H9 (cell line): ENCODE measurements at regions not wholly inside any gene's neighbourhood (a gene's known extent, or its start where the extent isn't known, plus 50 kb on each side); places are given as distances from the start of the nearest gene placed in this dataset.

ENCODE experiments used
- DNase-seq: peaks from one replicate; pipeline ENCODE4 v3.0.0-alpha.2; 2017
- H2AFZ ChIP-seq: one replicate; pipeline ENCODE4 v1.6.1; 2013; ENCODE audit warnings: mild to moderate bottlenecking, low read length, control low read depth, moderate library complexity
- H2AK5ac ChIP-seq: 2 replicates; pipeline ENCODE4 v1.6.1; 2013; ENCODE audit warnings: low read length, control low read depth, mixed read lengths; ENCODE audit not compliant: insufficient read length
- H2BK120ac ChIP-seq: one replicate; pipeline ENCODE4 v1.6.1; 2013; ENCODE audit warnings: low read depth, mild to moderate bottlenecking, low read length, control low read depth, inconsistent platforms; ENCODE audit not compliant: poor library complexity, severe bottlenecking
- H2BK12ac ChIP-seq: 2 replicates; pipeline ENCODE4 v1.6.1; 2013; ENCODE audit warnings: low read length, control low read depth, mixed read lengths, low read depth; ENCODE audit not compliant: insufficient read length
- H2BK15ac ChIP-seq: 2 replicates; pipeline ENCODE4 v1.6.1; 2013; ENCODE audit warnings: low read depth, low read length, control low read depth
- H2BK20ac ChIP-seq: one replicate; pipeline ENCODE4 v1.6.1; 2013; ENCODE audit warnings: low read depth, mild to moderate bottlenecking, low read length, control low read depth, inconsistent platforms; ENCODE audit not compliant: poor library complexity, severe bottlenecking
- H2BK5ac ChIP-seq: 2 replicates; pipeline ENCODE4 v1.6.1; 2013; ENCODE audit warnings: low read length, control low read depth, mixed read lengths; ENCODE audit not compliant: insufficient read length
- H3K14ac ChIP-seq: 2 replicates; pipeline ENCODE4 v1.6.1; 2013; ENCODE audit warnings: low read length, control low read depth; ENCODE audit not compliant: insufficient read depth
- H3K18ac ChIP-seq: 2 replicates; pipeline ENCODE4 v1.6.1; 2013; ENCODE audit warnings: low read depth, mild to moderate bottlenecking, mixed read lengths, low read length, control low read depth; ENCODE audit not compliant: insufficient read length
- H3K23ac ChIP-seq: 2 replicates; pipeline ENCODE4 v1.6.1; 2013; ENCODE audit warnings: low read length, control low read depth, mixed read lengths, low read depth; ENCODE audit not compliant: insufficient read length
- H3K23me2 ChIP-seq: 2 replicates; pipeline ENCODE4 v1.6.1; 2013; ENCODE audit warnings: low read depth, mild to moderate bottlenecking, mixed read lengths, low read length, control low read depth; ENCODE audit not compliant: insufficient read length, poor library complexity, severe bottlenecking
- H3K27ac ChIP-seq: 2 replicates; pipeline ENCODE4 v1.5.1; 2013; ENCODE audit warnings: low read length, control low read depth, mixed read lengths, low read depth; ENCODE audit not compliant: insufficient read length
- H3K27me3 ChIP-seq: 2 replicates; pipeline ENCODE4 v1.6.1; 2013; ENCODE audit warnings: low read length, control low read depth, inconsistent platforms; ENCODE audit not compliant: insufficient read depth
- H3K4ac ChIP-seq: 2 replicates; pipeline ENCODE4 v1.6.1; 2013; ENCODE audit warnings: low read depth, mild to moderate bottlenecking, control low read depth, inconsistent platforms, low read length, moderate library complexity
- H3K4me1 ChIP-seq: 2 replicates; pipeline ENCODE4 v1.6.1; 2013; ENCODE audit warnings: low read length, control low read depth, inconsistent platforms; ENCODE audit not compliant: insufficient read depth
- H3K4me2 ChIP-seq: 2 replicates; pipeline ENCODE4 v1.6.1; 2013; ENCODE audit warnings: low read length, control low read depth, mixed read lengths; ENCODE audit not compliant: insufficient read length, insufficient read depth
- H3K56ac ChIP-seq: 2 replicates; pipeline ENCODE4 v1.6.1; 2013; ENCODE audit warnings: low read depth, mild to moderate bottlenecking, mixed read lengths, low read length, control low read depth; ENCODE audit not compliant: insufficient read length
- H3K79me1 ChIP-seq: 2 replicates; pipeline ENCODE4 v1.6.1; 2013; ENCODE audit warnings: low read depth, mild to moderate bottlenecking, moderate library complexity, low read length, control low read depth, inconsistent platforms; ENCODE audit not compliant: insufficient read depth, poor library complexity, severe bottlenecking
- H3K79me2 ChIP-seq: 2 replicates; pipeline ENCODE4 v1.6.1; 2013; ENCODE audit warnings: low read length, control low read depth, inconsistent platforms; ENCODE audit not compliant: insufficient read depth
- H3K9ac ChIP-seq: 2 replicates; pipeline ENCODE4 v1.6.1; 2013; ENCODE audit warnings: low read length, control low read depth, mixed read lengths; ENCODE audit not compliant: insufficient read length; ENCODE audit errors: extremely low read depth
- H3K9me3 ChIP-seq: one replicate; pipeline ENCODE4 v1.6.1; 2013; ENCODE audit warnings: low read depth, low read length, inconsistent platforms; ENCODE audit not compliant: control insufficient read depth
- H3T11ph ChIP-seq: one replicate; pipeline ENCODE4 v1.6.1; 2013; ENCODE audit warnings: mild to moderate bottlenecking, low read length, control low read depth, inconsistent platforms
- H4K20me1 ChIP-seq: one replicate; pipeline ENCODE4 v1.6.1; 2013; ENCODE audit not compliant: control insufficient read depth, insufficient read length, insufficient read depth
- H4K5ac ChIP-seq: 2 replicates; pipeline ENCODE4 v1.6.1; 2013; ENCODE audit warnings: low read depth, mild to moderate bottlenecking, mixed read lengths, low read length, control low read depth; ENCODE audit not compliant: insufficient read length
- H4K8ac ChIP-seq: replicated peaks from 2 replicates; pipeline ENCODE4 v1.6.1; 2013; ENCODE audit warnings: low read length, control low read depth, mixed read lengths, low read depth; ENCODE audit not compliant: insufficient read length
- H4K91ac ChIP-seq: 2 replicates; pipeline ENCODE4 v1.6.1; 2013; ENCODE audit warnings: low read depth, mild to moderate bottlenecking, moderate library complexity, mixed read lengths, low read length, control low read depth; ENCODE audit not compliant: insufficient read length
- H3K27ac Mint-ChIP-seq, 3 experiments: 2 replicates in 2 of 3; 3 replicates in 1 of 3; pipeline ENCODE4 v1.8.0; 2020 to 2021; ENCODE audit warnings: mixed read lengths in 3 of 3, mild to moderate bottlenecking in 1 of 3, moderate library complexity in 1 of 3
- H3K27me3 Mint-ChIP-seq: 2 replicates; pipeline ENCODE4 v1.8.0; 2021; ENCODE audit warnings: low read depth, mild to moderate bottlenecking, moderate library complexity, mixed read lengths
- H3K36me3 Mint-ChIP-seq, 3 experiments: 2 replicates in 2 of 3; 3 replicates in 1 of 3; pipeline ENCODE4 v1.8.0; 2020 to 2021; ENCODE audit warnings: low read depth in 3 of 3, mixed read lengths in 3 of 3; ENCODE audit not compliant: insufficient read depth in 1 of 3
- H3K4me1 Mint-ChIP-seq, 2 experiments: 2 replicates each; pipeline ENCODE4 v1.8.0; 2020; ENCODE audit warnings: mixed read lengths in 2 of 2
- H3K4me3 Mint-ChIP-seq, 2 experiments: 2 replicates in 1 of 2; 3 replicates in 1 of 2; pipeline ENCODE4 v1.8.0; 2020 to 2021; ENCODE audit warnings: mild to moderate bottlenecking in 2 of 2, mixed read lengths in 2 of 2, moderate library complexity in 1 of 2
- H3K9me3 Mint-ChIP-seq, 2 experiments: 2 replicates in 1 of 2; 3 replicates in 1 of 2; pipeline ENCODE4 v1.8.0; 2020; ENCODE audit warnings: mild to moderate bottlenecking in 2 of 2, mixed read lengths in 2 of 2, moderate library complexity in 1 of 2
- WGBS: extraction: QIAGEN DNeasy Blood & Tissue Kit; methylation state at CpG from one replicate; pipeline ENCODE4 v1.1.7; 2013; ENCODE audit warnings: missing lambda C conversion rate, low lambda C conversion rate, mixed read lengths; ENCODE audit not compliant: insufficient read length; ENCODE audit errors: extremely low coverage; 5-methylcytosine and 5-hydroxymethylcytosine counted together
- TF ChIP-seq, protein P1 (sequence below): fragments of 200-600 bp; sonication (generic); conservative IDR thresholded peaks from 3 replicates; pipeline ENCODE4 v1.8.0; 2021; ENCODE audit warnings: antibody characterized with exemption, mild to moderate bottlenecking

DNA sequence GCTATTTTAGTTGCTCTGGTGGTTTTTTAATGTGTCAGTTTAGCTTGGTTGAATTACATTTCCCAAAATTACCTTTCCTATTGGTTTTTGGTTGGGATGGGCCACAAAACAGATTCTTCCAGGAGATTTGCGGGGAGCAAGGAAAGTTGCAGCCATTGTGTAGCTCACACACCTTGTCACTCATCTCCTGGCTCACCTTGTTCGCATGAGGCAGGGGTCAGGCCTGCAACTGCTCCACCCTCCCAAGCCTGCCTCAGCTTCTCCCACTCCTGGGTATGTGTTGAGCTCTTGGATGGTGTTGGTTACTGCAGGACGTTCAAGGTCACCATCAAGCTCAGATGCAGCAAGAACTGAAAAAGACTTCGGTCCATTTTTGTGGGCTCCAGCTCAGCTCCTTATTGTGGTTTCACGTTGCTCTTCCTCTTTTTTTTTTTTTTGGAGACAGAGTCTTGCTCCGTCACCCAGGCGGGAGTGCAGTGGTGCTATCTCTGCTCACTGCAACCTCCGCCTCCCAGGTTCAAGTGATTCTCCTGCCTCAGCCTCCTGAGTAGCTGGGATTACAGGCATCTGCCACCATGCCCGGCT, 95.6 kb upstream of the METTL14 start:
- Histone ChIP-seq H2BK5ac (no peak overlapping the region), H3K27ac (no peak overlapping the region), H4K5ac (peak overlapping the region; percentile 8), H2BK15ac (no peak overlapping the region), H3T11ph (no peak overlapping the region), H4K8ac (no peak overlapping the region), H3K79me1 (no peaks in the 10 kb centered on the region), H4K20me1 (no peaks in the 10 kb centered on the region), H3K14ac (no peak overlapping the region), H3K56ac (no peak overlapping the region), H3K4ac (no peak overlapping the region), H3K4me1 (no peaks in the 10 kb centered on the region), H2AK5ac (no peak overlapping the region), H3K4me2 (no peak overlapping the region), H2AFZ (no peak overlapping the region), H2BK120ac (no peak overlapping the region), H3K27me3 (no peaks in the 10 kb centered on the region), H2BK12ac (no peak overlapping the region), H2BK20ac (no peak overlapping the region), H3K23me2 (no peaks in the 10 kb centered on the region), H4K91ac (no peak overlapping the region), H3K9ac (no peak overlapping the region), H3K79me2 (no peaks in the 10 kb centered on the region), H3K18ac (no peak overlapping the region), H3K23ac (no peak overlapping the region), H3K9me3 (no peaks in the 10 kb centered on the region)
- no CpG with 5 or more reads among the region's 9 CpGs for WGBS
- H3K27me3 Mint-ChIP-seq = peaks cover 1% of the 10 kb centered on the region
- TF ChIP-seq, protein P1, sequence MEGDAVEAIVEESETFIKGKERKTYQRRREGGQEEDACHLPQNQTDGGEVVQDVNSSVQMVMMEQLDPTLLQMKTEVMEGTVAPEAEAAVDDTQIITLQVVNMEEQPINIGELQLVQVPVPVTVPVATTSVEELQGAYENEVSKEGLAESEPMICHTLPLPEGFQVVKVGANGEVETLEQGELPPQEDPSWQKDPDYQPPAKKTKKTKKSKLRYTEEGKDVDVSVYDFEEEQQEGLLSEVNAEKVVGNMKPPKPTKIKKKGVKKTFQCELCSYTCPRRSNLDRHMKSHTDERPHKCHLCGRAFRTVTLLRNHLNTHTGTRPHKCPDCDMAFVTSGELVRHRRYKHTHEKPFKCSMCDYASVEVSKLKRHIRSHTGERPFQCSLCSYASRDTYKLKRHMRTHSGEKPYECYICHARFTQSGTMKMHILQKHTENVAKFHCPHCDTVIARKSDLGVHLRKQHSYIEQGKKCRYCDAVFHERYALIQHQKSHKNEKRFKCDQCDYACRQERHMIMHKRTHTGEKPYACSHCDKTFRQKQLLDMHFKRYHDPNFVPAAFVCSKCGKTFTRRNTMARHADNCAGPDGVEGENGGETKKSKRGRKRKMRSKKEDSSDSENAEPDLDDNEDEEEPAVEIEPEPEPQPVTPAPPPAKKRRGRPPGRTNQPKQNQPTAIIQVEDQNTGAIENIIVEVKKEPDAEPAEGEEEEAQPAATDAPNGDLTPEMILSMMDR = no peak
- H3K4me1 Mint-ChIP-seq = peaks cover 18 to 19% of the 10 kb centered on the region in 2 experiments
- no peak overlapping the region for H3K27ac Mint-ChIP-seq
- no peak for DNase-seq
- peaks cover 0 to 3% (median 2%) of the 10 kb centered on the region in 3 experiments; a peak in 2 of 7 replicates for H3K36me3 Mint-ChIP-seq
- no peaks in the 10 kb centered on the region; a peak in 1 of 5 replicates for H3K9me3 Mint-ChIP-seq
- H3K4me3 Mint-ChIP-seq = no peak overlapping the region
